Stimulated activated CD4-positive, alpha-beta T cell treated with anti-CD3 and anti-CD28 coated beads, Interleukin-2, amount 100 ng/mL, for 48 hours (primary cell): ENCODE measurements at regions not wholly inside any gene's neighbourhood (a gene's known extent, or its start where the extent isn't known, plus 50 kb on each side); places are given as distances from the start of the nearest gene placed in this dataset.
A peak's percentile ranks its signal among the peaks of the same experiment; 100 is the strongest.
"Not testable (repeated sequence)": the region's sequence is repeated elsewhere in the genome, so short reads cannot be mapped to it uniquely, and the experiment has no call there.

ENCODE experiments used
- DNase-seq, 2 donors: peaks; one replicate each; pipeline ENCODE4 v3.0.0-alpha.2; 2020

DNA sequence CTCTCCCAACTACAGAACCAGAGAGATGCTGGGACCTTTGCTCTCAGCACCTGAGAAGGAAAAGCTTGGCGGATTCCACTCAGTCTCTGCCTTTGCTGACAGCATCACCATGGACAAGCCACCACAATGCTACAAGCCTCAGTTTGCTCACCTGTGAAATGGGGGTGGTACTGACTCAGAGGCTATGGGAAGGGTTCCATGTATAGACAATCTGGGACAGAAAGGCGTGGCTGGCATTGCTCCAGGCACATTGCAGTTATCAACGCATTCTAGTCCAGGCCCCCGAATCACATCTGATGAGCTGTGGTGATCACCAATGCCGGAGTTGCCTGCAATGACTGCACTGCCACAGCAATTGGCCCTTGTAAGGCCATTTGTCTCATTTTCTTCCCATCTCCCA is 72.6 kb downstream of the ISX start:
- no peak for DNase-seq

DNA sequence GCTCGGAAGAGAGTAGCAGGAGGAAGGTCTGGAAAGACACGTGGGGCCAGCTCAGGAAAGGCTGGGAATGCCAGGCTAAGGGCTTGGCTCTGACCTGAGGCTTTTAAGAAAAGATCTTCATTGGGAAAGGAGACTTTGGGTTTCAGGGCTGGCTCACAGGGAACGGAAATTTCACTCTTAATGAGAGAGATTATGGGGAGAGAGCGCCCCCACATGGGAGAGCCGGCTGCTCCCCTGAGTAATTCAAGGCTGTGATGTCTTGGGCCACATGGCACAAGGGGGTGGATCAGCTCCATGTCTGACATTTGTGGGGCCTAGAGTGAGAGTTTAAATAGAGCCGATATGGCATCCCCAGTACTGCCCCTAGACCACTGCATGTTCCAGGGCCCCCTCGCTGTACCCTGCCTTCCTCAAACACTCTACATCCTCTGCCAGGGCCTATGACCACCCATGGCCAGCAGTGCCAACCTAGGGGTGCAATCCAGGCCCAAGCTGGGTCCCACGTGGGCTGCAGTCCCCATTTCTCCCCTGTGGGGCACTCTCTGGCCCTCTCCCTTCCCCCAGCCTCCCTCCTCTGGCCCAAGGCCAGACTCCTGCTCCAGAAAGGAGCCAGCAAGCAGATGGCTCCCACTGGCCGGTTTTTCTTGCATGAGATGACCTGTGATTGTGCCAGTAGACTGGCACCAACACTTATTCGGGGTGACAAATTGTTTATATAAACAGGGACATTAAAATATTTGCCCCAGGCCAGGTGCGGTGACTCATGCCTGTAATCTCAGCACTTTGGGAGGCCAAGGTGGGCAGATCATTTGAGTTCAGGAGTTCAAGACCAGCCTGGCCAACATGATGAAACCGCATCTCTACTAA is 75.2 kb downstream of the ISX start:
- peak in 1 of 2 donors; percentile 11 for DNase-seq

DNA sequence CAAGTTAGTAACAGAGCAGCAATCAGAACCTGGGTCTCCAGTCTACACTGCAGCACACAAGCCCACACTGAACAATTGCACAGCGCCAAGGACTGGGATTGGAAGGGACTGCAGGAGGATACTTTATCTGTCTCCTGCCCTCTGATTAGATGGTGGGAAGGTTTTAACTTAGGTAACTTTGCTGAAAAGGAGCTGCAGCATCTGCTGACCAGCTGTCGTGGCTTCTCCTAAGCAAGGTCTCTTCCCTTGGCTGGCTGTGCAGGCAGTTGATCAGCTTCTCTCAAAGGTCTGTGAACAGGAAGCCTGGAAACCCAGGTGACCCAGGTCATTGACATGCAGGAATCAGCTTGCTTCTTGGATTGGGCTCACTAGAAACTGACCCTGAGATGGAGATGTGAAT is 82.4 kb downstream of the ISX start:
- DNase-seq = no peak

DNA sequence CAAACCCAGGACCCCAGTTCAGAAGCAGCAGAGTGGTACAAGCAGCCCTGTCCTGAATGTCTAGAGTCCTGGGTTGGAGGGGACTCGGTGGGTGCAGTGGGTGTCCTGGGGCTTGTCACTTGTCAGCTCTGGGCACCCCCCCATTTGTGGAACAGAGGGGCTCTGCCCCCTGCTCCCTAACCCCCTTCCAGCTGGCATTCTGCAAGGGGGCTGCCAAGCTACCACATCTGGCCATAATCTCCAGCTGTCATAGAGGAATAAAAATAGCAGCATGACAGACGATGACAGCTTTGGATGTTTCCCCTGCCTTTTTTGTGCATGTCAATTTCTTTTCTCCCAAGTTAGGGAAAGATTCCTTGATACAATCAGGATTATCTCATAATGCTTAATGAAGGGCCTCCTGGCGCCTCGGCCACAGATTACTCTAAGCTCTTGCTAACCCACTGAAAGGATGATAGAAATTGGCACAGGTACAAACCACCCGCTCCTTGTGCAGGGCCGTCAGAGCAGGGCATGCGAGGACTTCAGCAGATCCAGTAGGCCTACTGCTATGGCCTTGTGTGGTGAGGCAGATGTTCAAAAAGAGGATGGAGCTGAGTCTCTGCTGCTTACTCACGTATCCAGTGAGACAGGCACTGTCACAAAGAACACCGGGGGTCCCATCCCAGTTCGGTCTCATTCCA is 83.0 kb downstream of the ISX start:
- DNase-seq = no peak

DNA sequence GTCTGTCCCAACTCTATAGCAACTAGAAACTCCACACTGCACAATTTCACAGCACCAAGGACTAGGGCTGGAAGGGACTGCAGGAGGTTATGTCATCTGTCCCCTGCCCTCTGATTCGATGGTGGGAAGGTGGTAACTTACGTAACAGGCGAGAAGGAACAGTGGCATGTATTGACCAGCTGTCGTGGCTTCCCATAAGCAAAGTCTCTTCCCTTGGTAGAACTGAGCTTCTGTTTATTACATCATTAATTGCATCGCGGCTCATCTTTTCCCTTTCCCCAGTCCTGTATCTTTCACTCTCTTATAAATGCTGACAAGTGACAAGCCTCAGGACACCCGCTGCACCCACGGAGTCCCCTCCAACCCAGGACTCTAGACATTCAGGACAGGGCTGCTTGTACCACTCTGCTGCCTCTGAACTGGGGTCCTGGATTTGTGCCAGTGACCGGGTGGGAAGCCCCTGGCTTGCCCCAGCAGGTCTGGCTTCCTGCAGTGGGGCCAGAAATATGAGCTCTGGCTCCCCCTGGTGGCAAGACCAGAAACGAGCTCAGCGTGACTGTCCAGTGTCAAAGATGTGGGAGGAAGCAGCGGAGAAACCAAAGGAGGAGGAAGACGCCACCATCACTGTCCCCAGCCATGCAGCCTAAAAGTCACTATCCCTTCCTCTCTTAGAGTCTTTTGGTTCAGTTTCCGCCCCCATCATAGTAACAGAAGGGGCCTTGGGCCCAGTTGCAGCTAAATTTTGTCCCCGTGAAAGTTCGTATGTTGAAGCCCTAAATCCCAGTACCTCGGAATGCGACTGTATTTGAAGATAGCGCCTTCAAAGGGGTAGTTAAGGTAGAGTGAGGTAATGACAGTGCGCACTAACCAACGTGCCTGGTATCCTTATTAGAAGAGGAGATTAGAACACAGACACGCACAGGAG is 84.5 kb downstream of the ISX start:
- peak; percentile 66 to 71 for DNase-seq

DNA sequence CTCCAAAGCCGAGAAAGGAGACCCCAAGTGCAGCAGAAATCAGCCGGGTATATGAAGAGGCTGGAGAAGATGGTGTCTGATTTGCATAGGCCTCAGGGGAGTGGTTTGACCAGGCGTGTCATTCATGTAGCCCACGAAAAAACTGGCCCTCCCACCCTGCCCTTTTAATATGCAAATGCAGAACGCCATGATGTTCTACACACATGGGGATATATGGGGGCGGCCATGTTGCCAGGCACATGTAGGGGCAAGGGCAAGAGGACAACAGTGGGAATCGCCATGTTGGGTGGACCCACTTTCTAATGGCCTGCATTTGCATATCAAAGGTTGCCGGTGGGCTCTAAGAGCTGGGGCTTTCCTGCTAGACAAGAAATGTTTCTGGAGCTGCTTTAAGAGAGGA is 86.4 kb downstream of the ISX start:
- no peak for DNase-seq

DNA sequence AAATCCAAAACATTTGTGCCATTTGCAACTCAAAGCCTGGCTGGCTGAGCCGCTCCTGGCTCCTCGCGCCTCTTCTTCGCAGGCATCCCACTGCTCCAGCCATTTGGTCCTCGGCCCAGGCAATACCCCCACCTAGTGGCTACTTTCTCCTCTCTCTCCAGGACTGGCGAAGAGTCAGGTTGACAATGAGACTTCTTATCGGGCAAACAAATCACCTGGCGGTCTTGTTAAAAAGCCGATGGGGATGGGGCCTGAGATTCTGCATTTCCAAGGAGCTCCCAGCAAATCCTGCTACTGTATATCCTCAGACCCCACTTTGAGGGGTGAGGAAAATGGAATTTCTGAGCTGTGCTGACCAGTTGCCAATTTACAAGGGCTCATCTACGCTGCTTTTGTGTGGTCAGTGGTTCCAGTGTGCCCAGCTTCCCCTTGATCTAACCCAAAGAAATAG is 89.0 kb downstream of the ISX start:
- peak; percentile 5 to 14 for DNase-seq

DNA sequence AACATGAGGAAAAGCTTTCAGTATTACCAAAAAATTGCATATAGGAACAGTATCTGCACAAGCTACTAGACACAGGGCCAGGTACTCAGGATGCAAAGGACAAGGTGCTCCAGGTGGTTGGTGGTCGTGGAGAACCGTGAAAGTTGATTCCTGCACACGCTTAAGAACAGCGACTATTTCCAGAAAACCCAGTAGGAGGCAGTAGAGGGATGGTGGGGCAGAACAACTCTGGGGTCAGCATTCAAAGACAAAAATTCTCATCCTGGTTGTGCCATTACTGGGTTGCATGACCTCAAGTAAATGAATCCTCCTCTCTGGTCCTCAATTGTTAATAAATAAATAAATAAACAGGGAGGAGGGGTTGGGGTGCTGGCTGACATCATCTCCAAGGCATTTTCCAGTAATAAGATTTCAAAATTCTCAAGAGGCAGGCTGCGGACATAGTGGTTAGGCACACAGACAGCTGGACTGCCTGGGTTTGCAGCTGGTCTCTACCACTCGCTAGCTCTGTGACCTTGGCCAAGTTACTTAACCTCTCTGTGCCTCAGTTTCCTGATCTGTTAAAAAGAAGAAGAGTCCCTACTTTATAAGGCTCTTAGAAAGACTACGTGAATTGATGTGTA is 89.6 kb downstream of the ISX start:
- no peak for DNase-seq

DNA sequence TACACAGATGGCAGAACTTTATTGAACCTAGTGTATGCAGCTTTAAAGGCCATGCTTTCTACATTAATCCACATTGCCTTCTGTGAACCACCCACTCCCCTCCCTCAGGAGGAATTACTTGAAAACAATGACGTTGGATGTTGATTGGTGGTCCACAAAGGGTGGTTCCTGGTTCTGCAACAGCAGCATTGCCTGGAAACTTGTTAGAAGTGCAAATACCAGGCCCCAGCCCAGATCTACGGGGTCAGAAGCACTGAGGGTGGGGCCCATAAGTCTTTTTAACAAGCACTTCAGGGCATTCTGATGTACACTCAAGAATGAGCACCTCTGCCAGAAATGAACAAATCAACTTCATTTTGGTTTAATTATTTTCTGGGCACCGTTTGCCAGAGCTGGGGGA is 91.0 kb downstream of the ISX start:
- DNase-seq = no peak

DNA sequence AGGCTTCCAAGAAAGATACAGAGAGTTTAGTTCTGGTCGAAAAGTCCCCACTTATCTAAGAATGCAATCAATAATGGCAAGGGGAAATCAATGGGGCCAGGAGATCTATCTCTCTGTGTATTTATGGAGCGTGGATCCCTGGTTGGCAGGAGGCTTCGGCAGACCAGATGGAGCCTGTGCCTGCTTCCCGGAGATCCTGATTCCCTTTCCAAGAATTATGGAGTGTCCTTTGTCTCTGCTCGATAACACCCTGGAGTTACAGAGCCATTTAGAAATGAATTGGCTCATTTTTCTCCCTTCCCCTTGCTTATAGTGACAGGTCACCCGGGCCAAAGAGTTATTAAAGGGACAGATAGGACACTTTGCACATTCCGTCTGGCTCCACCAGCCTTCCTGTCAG is 92.4 kb downstream of the ISX start:
- no peak for DNase-seq

DNA sequence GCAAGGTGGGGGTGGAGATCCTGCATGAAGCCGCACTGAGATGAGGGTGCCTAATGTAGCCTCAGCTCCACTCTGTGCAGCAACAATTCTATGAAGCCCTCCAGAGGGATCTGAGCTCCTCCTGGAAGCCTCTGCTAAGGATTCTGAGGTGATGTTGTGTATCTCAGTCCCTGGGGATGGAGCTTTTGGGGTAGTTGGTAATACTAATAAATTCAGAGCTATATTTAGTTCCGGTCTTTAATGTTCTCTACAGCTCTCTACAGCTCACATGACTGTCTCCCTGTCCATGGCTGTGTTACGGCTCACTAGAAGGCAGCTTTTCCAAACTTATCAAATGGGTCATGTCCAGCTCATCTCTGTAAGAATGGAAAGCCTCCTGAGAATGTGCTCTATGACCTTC is 93.4 kb downstream of the ISX start:
- DNase-seq = no peak

DNA sequence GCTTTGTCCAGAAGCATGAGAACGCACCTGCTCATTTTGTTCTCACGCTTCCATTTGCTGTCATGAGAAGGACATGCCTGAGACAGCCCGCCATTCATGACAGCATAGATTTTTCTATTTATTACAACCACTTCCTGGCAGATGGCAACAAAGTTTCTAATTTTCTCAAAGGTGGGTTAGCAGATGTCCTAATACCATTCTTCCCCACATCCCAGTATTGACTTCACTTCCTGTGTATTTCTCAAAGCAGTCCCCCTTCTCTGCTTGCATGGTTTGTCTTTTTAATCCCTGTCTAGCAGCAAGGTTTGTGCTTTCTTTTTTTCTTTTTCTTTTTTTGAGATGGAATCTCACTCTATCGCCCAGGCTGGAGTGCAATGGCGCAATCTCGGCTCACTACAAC is 94.3 kb downstream of the ISX start:
- DNase-seq = no peak

DNA sequence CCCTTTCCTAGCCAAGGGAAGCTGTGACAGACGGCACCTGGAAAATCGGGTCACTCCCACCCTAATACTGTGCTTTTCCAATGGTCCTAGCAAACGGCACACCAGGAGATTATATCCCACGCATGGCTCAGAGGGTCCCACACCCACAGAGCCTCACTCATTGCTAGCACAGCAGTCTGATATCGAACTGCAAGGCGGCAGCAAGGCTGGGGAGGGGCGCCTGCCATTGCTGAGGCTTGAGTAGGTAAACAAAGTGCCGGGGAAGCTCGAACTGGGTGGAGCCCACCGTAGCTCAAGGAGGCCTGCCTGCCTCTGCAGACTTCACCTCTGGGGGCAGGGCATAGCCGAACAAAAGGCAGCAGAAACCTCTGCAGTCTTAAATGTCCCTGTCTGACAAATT is 91.4 kb upstream of the HMGXB4 start:
- not testable (repeated sequence) for DNase-seq

DNA sequence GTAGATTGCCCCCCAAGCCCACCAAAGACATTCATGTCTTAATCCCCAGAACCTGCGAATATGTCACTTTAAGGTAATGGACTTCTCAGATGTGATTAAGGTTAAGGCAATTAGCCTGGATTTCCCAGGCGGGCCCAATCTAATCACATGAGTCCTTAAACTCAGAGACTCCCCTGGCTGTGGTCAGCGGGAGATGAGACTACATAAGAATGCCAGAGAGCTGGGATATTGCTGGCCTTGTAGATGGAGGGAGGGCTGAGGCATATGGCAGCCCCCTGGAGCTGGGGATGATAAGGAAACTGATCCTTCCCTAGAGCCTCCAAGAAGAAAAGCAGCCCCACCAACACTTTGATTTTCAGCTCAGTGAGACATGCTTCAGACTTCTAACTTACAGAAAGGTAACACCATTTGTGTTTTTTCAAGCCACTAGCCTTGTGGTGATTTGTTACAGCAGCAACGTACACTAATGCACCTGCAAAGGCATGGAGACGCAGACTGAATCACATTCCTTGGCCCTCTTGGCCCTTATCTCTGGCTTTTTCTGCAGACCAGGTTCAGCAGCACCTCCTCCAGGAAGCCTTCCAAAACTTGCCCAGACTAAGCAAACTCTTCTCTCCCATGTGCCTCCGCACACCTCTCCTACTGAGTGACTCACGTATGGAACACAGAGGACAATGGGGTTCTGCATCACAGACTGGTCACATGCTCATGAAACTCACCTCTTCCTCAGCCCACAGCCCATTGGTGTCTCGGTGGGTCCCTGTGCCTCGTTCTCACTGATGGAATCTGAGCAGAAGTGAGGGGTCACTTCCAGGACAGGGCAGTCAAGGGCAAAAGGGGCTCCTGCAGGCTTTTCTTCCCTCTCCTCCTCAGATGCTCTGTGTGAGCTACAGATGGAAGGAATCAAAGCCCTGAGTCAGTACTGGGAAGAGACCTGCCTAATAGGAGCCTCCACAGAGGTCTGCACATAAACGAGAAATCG is 86.3 kb upstream of the HMGXB4 start:
- DNase-seq = no peak

DNA sequence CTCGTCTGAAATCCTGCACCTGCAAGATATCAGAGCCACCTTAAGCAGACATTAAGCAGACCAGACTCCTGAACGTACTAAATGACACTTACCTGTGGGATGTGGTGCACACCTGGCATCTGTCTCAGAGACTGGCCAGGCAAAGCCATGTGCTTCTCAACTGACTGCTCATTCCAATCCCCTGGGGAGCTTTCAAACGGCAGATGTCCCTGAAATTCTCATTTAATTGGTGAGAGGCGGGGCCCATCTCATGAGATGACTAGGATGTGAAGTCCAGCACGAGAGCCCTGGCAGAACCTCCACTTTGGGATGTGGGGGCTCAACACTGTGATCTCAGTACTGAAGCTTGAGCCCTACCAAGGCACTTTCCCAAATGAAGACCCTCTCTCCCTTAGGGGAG is 84.9 kb upstream of the HMGXB4 start:
- no peak for DNase-seq

DNA sequence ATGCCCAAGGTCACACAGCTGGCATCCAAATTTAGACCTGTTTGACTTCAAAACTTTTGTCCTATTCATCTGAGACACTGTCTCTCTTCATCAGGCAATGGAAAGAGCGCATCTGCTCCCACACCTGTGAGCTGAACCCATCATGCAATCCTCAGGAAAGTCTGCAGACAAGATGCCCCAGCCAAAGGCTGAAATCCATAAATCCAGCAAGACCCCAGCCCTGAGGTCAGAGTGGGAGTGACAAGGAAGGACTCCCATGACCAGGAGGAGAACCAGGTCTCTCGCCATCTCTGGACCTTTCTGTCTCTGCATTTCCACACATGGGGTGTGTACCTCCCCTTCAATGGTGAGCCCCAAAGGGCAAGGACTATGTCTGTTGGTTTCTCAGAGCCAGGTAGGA is 83.6 kb upstream of the HMGXB4 start:
- DNase-seq = no peak

DNA sequence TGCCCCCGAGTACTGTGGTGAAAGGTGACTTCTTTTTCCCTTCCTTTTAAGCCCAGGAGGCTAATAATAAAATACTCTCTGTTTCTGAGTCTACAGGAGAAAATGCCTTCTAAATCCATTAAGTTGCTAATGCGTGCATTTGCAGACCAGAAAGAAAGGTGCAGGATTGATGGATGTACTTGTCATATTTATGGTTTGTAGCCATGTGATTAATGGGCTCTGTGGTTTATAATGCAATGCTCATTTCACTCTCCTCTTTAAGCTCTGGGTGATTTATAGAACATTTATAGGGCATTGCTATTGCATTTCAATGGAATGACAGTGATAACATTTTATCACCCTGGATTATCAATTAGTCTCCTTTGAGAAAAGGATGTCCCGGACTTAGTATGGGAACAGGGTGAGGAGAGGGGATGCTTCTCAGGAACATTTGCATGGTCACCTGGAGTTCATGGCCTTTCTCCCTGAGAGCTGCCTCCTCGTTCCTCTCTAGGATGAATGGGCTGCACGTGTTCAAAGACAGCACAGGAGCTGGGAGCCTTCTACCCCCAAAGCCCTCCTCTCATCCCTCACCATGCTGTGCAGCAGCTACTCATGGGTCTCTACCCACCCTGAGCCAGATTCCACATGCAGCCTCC is 82.8 kb upstream of the HMGXB4 start:
- no peak for DNase-seq

DNA sequence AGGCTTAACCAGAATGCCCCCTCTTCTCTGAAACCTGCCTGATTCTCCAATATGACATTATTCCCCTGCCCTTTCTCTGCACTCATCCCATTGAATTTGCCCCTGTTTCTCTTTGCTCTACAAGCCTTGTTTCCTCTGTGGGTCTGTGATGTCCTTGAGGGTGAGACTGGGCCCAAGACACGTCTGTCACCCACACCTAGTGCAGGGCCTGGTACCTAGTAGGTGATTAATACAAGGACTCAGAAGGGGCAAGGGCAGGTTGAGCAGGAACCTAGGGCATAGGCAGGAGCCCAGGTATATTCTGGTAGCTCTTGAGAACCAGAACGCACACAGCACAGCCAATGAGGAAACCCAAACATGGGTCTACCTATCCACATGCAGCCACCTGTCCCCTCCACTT is 81.9 kb upstream of the HMGXB4 start:
- no peak for DNase-seq

DNA sequence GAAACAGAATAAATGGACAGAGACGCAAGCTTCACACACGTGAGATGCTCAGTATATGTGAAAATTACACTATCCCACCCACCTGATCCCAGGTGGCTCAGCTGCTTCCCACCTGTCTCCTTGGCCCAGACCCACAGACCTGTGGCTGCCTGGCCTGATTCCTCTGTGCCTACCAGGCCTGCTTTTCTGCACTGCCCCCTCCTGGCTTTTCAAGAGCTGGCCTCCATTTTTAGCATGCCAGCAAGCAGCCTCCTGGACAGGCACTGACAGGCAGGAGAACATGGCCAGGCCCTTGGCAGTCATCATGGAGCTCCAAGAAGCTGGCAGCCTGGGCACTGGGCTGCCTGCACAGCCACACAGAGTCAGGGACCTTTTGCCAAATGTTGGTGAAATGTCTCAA is 79.5 kb upstream of the HMGXB4 start:
- DNase-seq = no peak

DNA sequence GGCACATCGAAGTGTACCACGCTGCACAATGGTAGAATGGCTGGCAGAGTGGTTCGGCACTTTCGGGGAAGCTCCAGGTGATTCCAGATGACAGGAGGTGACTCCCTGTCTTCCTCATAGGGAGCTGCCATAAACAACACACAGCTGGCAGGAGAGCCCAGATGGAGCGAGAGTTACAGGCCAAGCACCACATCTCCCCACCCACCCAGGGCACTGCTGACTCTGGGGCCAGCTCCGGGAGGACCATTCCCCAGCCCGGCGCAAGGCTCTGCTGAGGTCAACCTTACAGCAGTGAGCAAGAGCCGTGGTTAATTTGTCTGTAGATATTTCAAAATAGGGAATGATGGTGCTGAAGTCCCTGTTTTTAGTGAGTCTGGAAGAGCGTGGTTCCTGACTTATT is 78.8 kb upstream of the HMGXB4 start:
- no peak for DNase-seq

DNA sequence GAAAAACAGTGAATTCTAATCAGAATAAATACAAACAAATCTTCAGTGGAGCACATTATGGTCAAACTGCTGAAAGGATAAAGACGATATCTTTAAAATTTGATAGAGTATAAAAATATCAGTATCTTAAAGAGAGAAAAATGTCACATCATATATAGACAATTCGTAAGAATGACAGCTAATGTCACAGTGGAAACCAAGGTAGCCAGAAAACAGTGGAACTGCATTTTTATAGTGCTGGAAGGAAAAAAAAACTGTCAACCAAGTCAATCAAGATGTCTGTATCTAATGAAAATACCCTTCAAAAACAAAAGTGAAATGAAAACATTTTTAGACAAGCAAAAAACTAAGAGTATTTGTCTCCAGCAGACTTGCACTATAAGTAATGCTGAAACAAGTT is 73.4 kb upstream of the HMGXB4 start:
- DNase-seq = no peak
